Adrenal gland (tissue), 9 donors: ENCODE measurements at regions not wholly inside any gene's neighbourhood (a gene's known extent, or its start where the extent isn't known, plus 50 kb on each side); places are given as distances from the start of the nearest gene placed in this dataset.

ENCODE experiments used
- DNase-seq, 7 donors: peaks; one replicate each; pipeline ENCODE4 v3.0.0-alpha.2; 2019 to 2020
- H3K27ac ChIP-seq, 5 donors: fragments of 200-600 bp; sonication (generic) in 4 of 5; 1 replicate in 3 of 5; 2 replicates in 2 of 5; pipeline versions ENCODE4 v1.5.1 to v1.8.0; 2016 to 2020; ENCODE audit warnings: mild to moderate bottlenecking in 1 of 5
- H3K27me3 ChIP-seq: fragments of 200-600 bp; 2 replicates; pipeline ENCODE4 v1.8.0; 2021
- H3K36me3 ChIP-seq, 2 donors: fragments of 200-600 bp; replicated peaks in 1 of 2; 1 replicate in 1 of 2; 2 replicates in 1 of 2; pipeline versions ENCODE4 v1.5.1 to v1.8.0; 2018 to 2022
- H3K4me1 ChIP-seq, 2 donors: fragments of 200-600 bp; replicated peaks in 1 of 2; 1 replicate in 1 of 2; 2 replicates in 1 of 2; pipeline versions ENCODE4 v1.5.1 to v1.8.0; 2018 to 2021
- H3K4me3 ChIP-seq, 4 donors: fragments of 200-600 bp; sonication (generic) in 3 of 4; one replicate each; pipeline ENCODE4 v1.5.1; 2016 to 2018
- H3K9me3 ChIP-seq, 3 donors: fragments of 200-600 bp; sonication (generic) in 1 of 3; replicated peaks in 1 of 3; 1 replicate in 2 of 3; 2 replicates in 1 of 3; pipeline versions ENCODE4 v1.5.1 to v1.8.0; 2016 to 2021
- CTCF ChIP-seq, 6 experiments: fragments of 450-650 bp in 4 of 6; fragments of 200-600 bp in 2 of 6; sonication (generic) in 1 of 6; IDR thresholded peaks; 1 replicate in 5 of 6; 2 replicates in 1 of 6; pipeline versions ENCODE4 v1.5.1 to v1.8.0; 2016 to 2021; ENCODE audit warnings: antibody characterized with exemption in 6 of 6, mild to moderate bottlenecking in 2 of 6, moderate library complexity in 1 of 6
- POLR2A ChIP-seq, 2 donors: fragments of 450-650 bp; IDR thresholded peaks; one replicate each; pipeline ENCODE4 v1.6.1; 2017; ENCODE audit warnings: antibody characterized with exemption in 2 of 2, mild to moderate bottlenecking in 2 of 2, moderate library complexity in 1 of 2
- WGBS, 4 donors: extraction: QIAGEN DNeasy Blood & Tissue Kit in 2 of 4; methylation state at CpG; one replicate each; pipeline versions ENCODE4 v1.1.5 to v1.1.7; 2013 to 2017; 5-methylcytosine and 5-hydroxymethylcytosine counted together
- intact Hi-C, 2 donors: fragments of 100-400 bp; cut with DNase I; formaldehyde crosslinking; loops; one replicate each; pipeline versions ENCODE4 v1.14.1 to v1.15.0; 2022 to 2023
- donor health status: healthy with polysubstance abuse.
- donor health status: Bipolar disorder and iron deficiency.
- donor health status: DM: yes; HTN: yes; CAD: no.
- donor health status: DM: no; HTN: no; CAD: no.
- donor health status: DM: no; HTN: no; CAD: no.

GRCh38 chr6:44722736-44723135 is 335.2 kb downstream of the CDC5L start:
- 93 to 97% (median 94%) methylated on average over 1 of the region's 1 CpG for WGBS, 4 donors
- H3K27me3 ChIP-seq, result no peaks in the 10 kb centered on the region
- TF ChIP-seq POLR2A (IDR thresholded peaks at IDR 0.05) (no peak), CTCF (IDR thresholded peaks at IDR 0.05) (no peak)

GRCh38 chr6:44723439-44724197 is 336.1 kb downstream of the CDC5L start:
- 78 to 82% (median 82%) methylated on average over 5 of the region's 5 CpGs for WGBS, 4 donors
- Histone ChIP-seq H3K27me3 (no peaks in the 10 kb centered on the region), H3K9me3 (no peaks in the 10 kb centered on the region), H3K4me1 (no peaks in the 10 kb centered on the region), H3K27ac (no peak overlapping the region), H3K4me3 (no peak overlapping the region), H3K36me3 (no peaks in the 10 kb centered on the region)
- TF ChIP-seq CTCF (IDR thresholded peaks at IDR 0.05), result no peak
- no peak for TF ChIP-seq POLR2A (IDR thresholded peaks at IDR 0.05)
- intact Hi-C loops, result no loop called here
- no peak for DNase-seq

More at GRCh38 chr6:44722736-44723135, 335.2 kb downstream of the CDC5L start:
- intact Hi-C loops, result no loop called here
- H3K4me1 ChIP-seq, result no peaks in the 10 kb centered on the region
- H3K9me3 ChIP-seq, result no peaks in the 10 kb centered on the region
- H3K4me3 ChIP-seq, result no peak overlapping the region
- no peak for DNase-seq
- H3K36me3 ChIP-seq, result no peaks in the 10 kb centered on the region
- no peak overlapping the region for H3K27ac ChIP-seq

DNA sequence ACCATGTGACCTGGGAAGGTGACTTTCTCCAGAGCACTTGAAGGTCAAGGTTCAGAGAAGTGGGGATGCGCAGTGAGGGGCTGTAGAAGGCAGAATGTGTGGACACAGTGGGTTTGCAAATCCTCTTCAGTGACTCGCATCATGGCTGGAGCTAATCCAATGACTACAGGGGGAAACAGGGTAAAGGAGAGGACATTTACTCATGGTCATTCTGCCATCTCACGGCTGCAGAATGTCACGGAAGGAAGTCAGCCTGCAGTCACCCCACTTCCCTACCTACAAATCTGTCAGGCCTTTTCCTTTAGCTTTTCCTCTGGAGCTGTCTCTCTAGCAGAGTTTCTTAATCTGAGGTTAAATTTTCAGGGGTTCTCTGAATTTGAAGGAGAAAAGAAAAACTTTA is 337.6 kb downstream of the CDC5L start:
- no peak overlapping the region for H3K27ac ChIP-seq
- WGBS, 4 donors, result 38 to 51% (median 47%) methylated on average over 4 of the region's 4 CpGs
- no peaks in the 10 kb centered on the region for H3K9me3 ChIP-seq
- H3K36me3 ChIP-seq, result no peaks in the 10 kb centered on the region
- no peak for DNase-seq
- no peak overlapping the region for H3K4me3 ChIP-seq
- intact Hi-C loops, result no loop called here
- H3K4me1 ChIP-seq, result no peaks in the 10 kb centered on the region
- no peak for TF ChIP-seq CTCF (IDR thresholded peaks at IDR 0.05)
- TF ChIP-seq POLR2A (IDR thresholded peaks at IDR 0.05), result no peak
- H3K27me3 ChIP-seq, result no peaks in the 10 kb centered on the region

- H3K9me3 ChIP-seq, result no peaks in the 10 kb centered on the region
- TF ChIP-seq POLR2A (IDR thresholded peaks at IDR 0.05) (no peak), CTCF (IDR thresholded peaks at IDR 0.05) (no peak)
- intact Hi-C loops, result no loop called here
- WGBS, 4 donors, result 88 to 92% (median 89%) methylated on average over 32 to 44 of the region's 44 CpGs
- H3K4me3 ChIP-seq, result no peak overlapping the region
- no peaks in the 10 kb centered on the region for H3K36me3 ChIP-seq
- H3K27me3 ChIP-seq, result no peaks in the 10 kb centered on the region
- no peaks in the 10 kb centered on the region for H3K4me1 ChIP-seq
- no peak overlapping the region for H3K27ac ChIP-seq
- no peak for DNase-seq
These were observed 340.4 kb downstream of the CDC5L start for GRCh38 chr6:44727651-44728630.
